Heart left ventricle (tissue), 16 donors: ENCODE measurements at regions not wholly inside any gene's neighbourhood (a gene's known extent, or its start where the extent isn't known, plus 50 kb on each side); places are given as distances from the start of the nearest gene placed in this dataset.

Experiments used
- ATAC-seq, 4 donors: fragments of 200-7000 bp; cut with Tn5 transposase; one replicate each; pipeline ENCODE4 v1.9.1; 2020 to 2022; ENCODE audit warnings: moderate library complexity in 4 of 4, mild to moderate bottlenecking in 3 of 4, moderate number of reproducible peaks in 1 of 4
- DNase-seq, 5 donors: peaks; one replicate each; pipeline ENCODE4 v3.0.0-alpha.2; 2020
- H3K27ac ChIP-seq, 12 donors: fragments of 200-600 bp; sonication (generic) in 4 of 12; one replicate each; pipeline versions ENCODE4 v1.5.0 to v1.8.0; 2016 to 2022; ENCODE audit warnings: mild to moderate bottlenecking in 2 of 12
- H3K27me3 ChIP-seq, 9 donors: fragments of 200-600 bp; sonication (generic) in 2 of 9; one replicate each; pipeline versions ENCODE4 v1.5.1 to v1.8.0; 2016 to 2022; ENCODE audit warnings: mild to moderate bottlenecking in 3 of 9
- H3K36me3 ChIP-seq, 9 donors: fragments of 200-600 bp; sonication (generic) in 2 of 9; one replicate each; pipeline versions ENCODE4 v1.5.0 to v1.8.0; 2018 to 2022; ENCODE audit warnings: mild to moderate bottlenecking in 2 of 9
- H3K4me1 ChIP-seq, 12 donors: fragments of 200-600 bp; sonication (generic) in 4 of 12; one replicate each; pipeline versions ENCODE4 v1.5.0 to v1.8.0; 2016 to 2022; ENCODE audit warnings: mild to moderate bottlenecking in 3 of 12
- H3K4me3 ChIP-seq, 12 donors: fragments of 200-600 bp; sonication (generic) in 4 of 12; one replicate each; pipeline versions ENCODE4 v1.5.0 to v1.8.0; 2017 to 2022; ENCODE audit warnings: mild to moderate bottlenecking in 9 of 12, moderate library complexity in 4 of 12
- H3K9me3 ChIP-seq, 12 donors: fragments of 200-600 bp; sonication (generic) in 4 of 12; one replicate each; pipeline versions ENCODE4 v1.5.0 to v1.8.0; 2016 to 2022; ENCODE audit warnings: mild to moderate bottlenecking in 1 of 12
- CTCF ChIP-seq, 12 donors: fragments of 200-600 bp; sonication (generic) in 4 of 12; IDR thresholded peaks; one replicate each; pipeline versions ENCODE4 v1.5.0 to v1.8.0; 2018 to 2022; ENCODE audit warnings: antibody characterized with exemption in 12 of 12, mild to moderate bottlenecking in 5 of 12
- POLR2A ChIP-seq, 2 donors: fragments of 450-650 bp; IDR thresholded peaks; one replicate each; pipeline ENCODE4 v1.6.1; 2017; ENCODE audit warnings: antibody characterized with exemption in 2 of 2, mild to moderate bottlenecking in 2 of 2, moderate library complexity in 2 of 2
- WGBS, 4 donors: extraction: QIAGEN DNeasy Blood & Tissue Kit in 2 of 4; methylation state at CpG; one replicate each; pipeline versions ENCODE4 v1.1.5 to v1.1.7; 2013 to 2018; 5-methylcytosine and 5-hydroxymethylcytosine counted together
- intact Hi-C, 10 donors: fragments of 100-400 bp; cut with DNase I; formaldehyde crosslinking; loops; one replicate each; pipeline versions ENCODE4 v1.11.1 to v1.14.2; 2022
- donor health status: ischemic (EF 13 %, LVEDD 7.1; RV severe dilation, severe dysfunction).
- donor health status: healthy with polysubstance abuse.
- donor health status: DM: no; HTN: yes; CAD: no.
- donor health status: DM: no; HTN: no; CAD: no.
- donor health status: ischemic (EF 25% LVEDD 6.9; RV normal size, moderate dysfunction).
- donor health status: ischemic (EF 25% LVEDD 5.7; RV mildly dilated, moderate dysfunction).
- donor health status: healthy.
- donor health status: DM: yes; HTN: yes; CAD: no.
- donor health status: ischemic (EF 35%, LVEDD 5.7; RV mildly dilated, moderate dysfunction).
- donor health status: nonischemic (EF 11% LVEDD 7.7; RV severe dilation, severe dysfunction).
- donor health status: DM: yes; HTN: yes; CAD: no.
- donor health status: PGD.
- donor health status: ischemic (EF 29% LVEDD 5.4; RV normal size, mild dysfunction).
- donor health status: nonischemic (EF 23%, LVEDD 6.1; RV moderate dilation, normal function).

DNA sequence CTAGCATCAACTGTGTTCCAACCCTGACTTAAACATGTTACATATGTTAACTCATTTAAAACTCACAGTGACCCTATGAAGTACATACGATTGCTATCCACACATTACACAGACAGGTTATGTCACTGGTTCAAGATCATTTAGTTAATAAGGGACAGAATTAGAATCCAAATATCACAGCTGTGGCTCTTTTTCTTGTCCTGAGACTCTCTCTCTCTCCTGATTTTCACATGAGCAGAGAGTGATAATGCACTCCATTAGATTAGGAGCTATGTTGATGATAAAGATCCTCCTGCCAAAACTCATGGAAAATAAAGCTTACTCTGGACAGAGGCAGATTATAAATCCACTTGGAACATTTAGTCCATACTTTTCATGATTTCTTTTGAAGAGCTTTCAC, 408.3 kb downstream of the PPARGC1A start:
- ATAC-seq: no peak
- H3K27ac ChIP-seq: no peak overlapping the region
- WGBS, 4 donors: 56 to 88% (median 78%) methylated on average over 1 of the region's 1 CpG

GRCh38 chr4:23477905-23478304, 411.9 kb downstream of the PPARGC1A start:
- H3K27ac ChIP-seq: no peak overlapping the region
- intact Hi-C loops: no loop called here
- H3K9me3 ChIP-seq: peaks cover 0 to 9% (median 0%) of the 10 kb centered on the region in 12 donors
- H3K4me3 ChIP-seq: no peak overlapping the region
- ATAC-seq (no peak), DNase-seq (no peak)
- no peak for TF ChIP-seq CTCF (IDR thresholded peaks at IDR 0.05)
- TF ChIP-seq POLR2A (IDR thresholded peaks at IDR 0.05): no peak
- no peaks in the 10 kb centered on the region for H3K36me3 ChIP-seq
- H3K4me1 ChIP-seq: peaks cover 0 to 3% (median 0%) of the 10 kb centered on the region in 12 donors
- H3K27me3 ChIP-seq: no peaks in the 10 kb centered on the region

More for the DNA sequence above, 408.3 kb downstream of the PPARGC1A start:
- TF ChIP-seq POLR2A (IDR thresholded peaks at IDR 0.05): no peak
- TF ChIP-seq CTCF (IDR thresholded peaks at IDR 0.05): no peak
- Histone ChIP-seq H3K4me1 (peaks cover 0 to 17% (median 2%) of the 10 kb centered on the region in 12 donors), H3K9me3 (no peaks in the 10 kb centered on the region), H3K36me3 (no peaks in the 10 kb centered on the region), H3K27me3 (no peaks in the 10 kb centered on the region), H3K4me3 (no peak overlapping the region)
- DNase-seq: no peak
- intact Hi-C loops: no loop called here

GRCh38 chr4:23476515-23477090, 413.2 kb downstream of the PPARGC1A start:
- Histone ChIP-seq H3K4me3 (no peak overlapping the region), H3K27me3 (no peaks in the 10 kb centered on the region), H3K4me1 (peaks cover 0 to under 1% (median 0%) of the 10 kb centered on the region in 12 donors), H3K9me3 (peaks cover 0 to 12% (median 0%) of the 10 kb centered on the region in 12 donors), H3K27ac (no peak overlapping the region), H3K36me3 (no peaks in the 10 kb centered on the region)
- DNase-seq: no peak
- TF ChIP-seq POLR2A (IDR thresholded peaks at IDR 0.05) (no peak), CTCF (IDR thresholded peaks at IDR 0.05) (no peak)
- WGBS, 4 donors: 50 to 85% (median 72%) methylated on average over 1 of the region's 1 CpG
- intact Hi-C loops: no loop called here
- no peak for ATAC-seq

GRCh38 chr4:23463071-23463470, 426.8 kb downstream of the PPARGC1A start:
- intact Hi-C loops: no loop called here
- TF ChIP-seq CTCF (IDR thresholded peaks at IDR 0.05): no peak
- H3K36me3 ChIP-seq: no peaks in the 10 kb centered on the region
- ATAC-seq (no peak), DNase-seq (no peak)
- peaks cover 0 to 23% (median 11%) of the 10 kb centered on the region in 12 donors for H3K9me3 ChIP-seq
- no peak overlapping the region for H3K27ac ChIP-seq
- no peak overlapping the region for H3K4me3 ChIP-seq
- no peaks in the 10 kb centered on the region for H3K27me3 ChIP-seq
- H3K4me1 ChIP-seq: no peaks in the 10 kb centered on the region
